ENCODE measurements at regions not wholly inside any gene's neighbourhood (a gene's known extent, or its start where the extent isn't known, plus 50 kb on each side); places are given as distances from the start of the nearest gene placed in this dataset.
A peak's percentile ranks its signal among the peaks of the same experiment; 100 is the strongest.

GRCh38 chr16:19948186-19949104 lies 63.8 kb upstream of the GPRC5B start:
- TF ChIP-seq, protein P1, sequence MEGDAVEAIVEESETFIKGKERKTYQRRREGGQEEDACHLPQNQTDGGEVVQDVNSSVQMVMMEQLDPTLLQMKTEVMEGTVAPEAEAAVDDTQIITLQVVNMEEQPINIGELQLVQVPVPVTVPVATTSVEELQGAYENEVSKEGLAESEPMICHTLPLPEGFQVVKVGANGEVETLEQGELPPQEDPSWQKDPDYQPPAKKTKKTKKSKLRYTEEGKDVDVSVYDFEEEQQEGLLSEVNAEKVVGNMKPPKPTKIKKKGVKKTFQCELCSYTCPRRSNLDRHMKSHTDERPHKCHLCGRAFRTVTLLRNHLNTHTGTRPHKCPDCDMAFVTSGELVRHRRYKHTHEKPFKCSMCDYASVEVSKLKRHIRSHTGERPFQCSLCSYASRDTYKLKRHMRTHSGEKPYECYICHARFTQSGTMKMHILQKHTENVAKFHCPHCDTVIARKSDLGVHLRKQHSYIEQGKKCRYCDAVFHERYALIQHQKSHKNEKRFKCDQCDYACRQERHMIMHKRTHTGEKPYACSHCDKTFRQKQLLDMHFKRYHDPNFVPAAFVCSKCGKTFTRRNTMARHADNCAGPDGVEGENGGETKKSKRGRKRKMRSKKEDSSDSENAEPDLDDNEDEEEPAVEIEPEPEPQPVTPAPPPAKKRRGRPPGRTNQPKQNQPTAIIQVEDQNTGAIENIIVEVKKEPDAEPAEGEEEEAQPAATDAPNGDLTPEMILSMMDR (IDR thresholded peaks at IDR 0.05; ENCODE audit: low read depth, low read length) = no peak
- Histone ChIP-seq H3K36me3 (no peaks in the 10 kb centered on the region), H3K27ac (no peak overlapping the region), H3K4me3 (no peak overlapping the region), H3K27me3 (no peaks in the 10 kb centered on the region), H3K9me3 (ENCODE audit: low read depth) (no peaks in the 10 kb centered on the region), H3K4me1 (ENCODE audit: low read depth) (no peaks in the 10 kb centered on the region)
- no peak for DNase-seq (ENCODE audit: low read depth in 1 of 2, low spot score in 1 of 2)

DNA sequence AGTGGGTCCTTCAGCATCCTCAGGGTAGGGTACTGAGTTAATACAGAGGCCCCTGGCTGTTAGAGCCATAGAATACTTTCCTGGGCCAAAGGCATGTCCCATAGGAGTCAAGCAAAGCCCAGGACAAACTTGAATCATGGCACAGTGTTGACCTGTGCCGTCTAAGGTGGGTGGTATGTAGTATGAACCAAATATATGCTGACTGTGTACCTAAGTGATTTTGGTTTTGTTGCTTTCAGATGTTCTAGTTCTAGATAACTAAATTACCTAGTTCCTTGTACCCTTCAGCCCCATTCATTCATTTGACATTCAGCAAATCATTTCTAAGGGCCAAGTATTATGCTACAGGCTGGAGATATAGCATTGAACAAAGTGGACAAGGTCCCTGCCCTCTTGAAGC lies 61.3 kb upstream of the GPRC5B start:
- Histone ChIP-seq H3K9me3 (ENCODE audit: low read depth) (no peaks in the 10 kb centered on the region), H3K4me1 (ENCODE audit: low read depth) (no peaks in the 10 kb centered on the region), H3K4me3 (no peak overlapping the region), H3K36me3 (no peaks in the 10 kb centered on the region), H3K27ac (no peak overlapping the region), H3K27me3 (no peaks in the 10 kb centered on the region)
- DNase-seq (ENCODE audit: low read depth in 1 of 2, low spot score in 1 of 2) = no peak
- TF ChIP-seq, protein P1 (IDR thresholded peaks at IDR 0.05; ENCODE audit: low read depth, low read length) = no peak

- Histone ChIP-seq H3K36me3 (no peaks in the 10 kb centered on the region), H3K27ac (no peak overlapping the region), H3K27me3 (no peaks in the 10 kb centered on the region), H3K4me3 (no peak overlapping the region), H3K4me1 (ENCODE audit: low read depth) (no peaks in the 10 kb centered on the region), H3K9me3 (ENCODE audit: low read depth) (no peaks in the 10 kb centered on the region)
- TF ChIP-seq, protein P1 (IDR thresholded peaks at IDR 0.05; ENCODE audit: low read depth, low read length) = no peak
- DNase-seq (ENCODE audit: low read depth in 1 of 2, low spot score in 1 of 2) = no peak
These were observed 55.5 kb upstream of the GPRC5B start for GRCh38 chr16:19940195-19940594.

- H3K4me1 ChIP-seq (ENCODE audit: low read depth) = no peaks in the 10 kb centered on the region
- no peak overlapping the region for H3K4me3 ChIP-seq
- DNase-seq (ENCODE audit: low read depth in 1 of 2, low spot score in 1 of 2) = peak in 1 of 2 donors; percentile 46
- H3K27me3 ChIP-seq = no peaks in the 10 kb centered on the region
- no peak overlapping the region for H3K27ac ChIP-seq
- no peaks in the 10 kb centered on the region for H3K36me3 ChIP-seq
- no peaks in the 10 kb centered on the region for H3K9me3 ChIP-seq (ENCODE audit: low read depth)
- TF ChIP-seq, protein P1 (IDR thresholded peaks at IDR 0.05; ENCODE audit: low read depth, low read length) = no peak
These were observed 54.9 kb upstream of the GPRC5B start for GRCh38 chr16:19939553-19939952.

GRCh38 chr16:19938536-19938935 lies 53.9 kb upstream of the GPRC5B start:
- Histone ChIP-seq H3K4me1 (ENCODE audit: low read depth) (no peaks in the 10 kb centered on the region), H3K27ac (no peak overlapping the region), H3K27me3 (no peaks in the 10 kb centered on the region), H3K36me3 (no peaks in the 10 kb centered on the region), H3K9me3 (ENCODE audit: low read depth) (no peaks in the 10 kb centered on the region), H3K4me3 (no peak overlapping the region)
- no peak for DNase-seq (ENCODE audit: low read depth in 1 of 2, low spot score in 1 of 2)
- TF ChIP-seq, protein P1 (IDR thresholded peaks at IDR 0.05; ENCODE audit: low read depth, low read length) = no peak
